ENCODE measurements at regions not wholly inside any gene's neighbourhood (a gene's known extent, or its start where the extent isn't known, plus 50 kb on each side); places are given as distances from the start of the nearest gene placed in this dataset.

DNA sequence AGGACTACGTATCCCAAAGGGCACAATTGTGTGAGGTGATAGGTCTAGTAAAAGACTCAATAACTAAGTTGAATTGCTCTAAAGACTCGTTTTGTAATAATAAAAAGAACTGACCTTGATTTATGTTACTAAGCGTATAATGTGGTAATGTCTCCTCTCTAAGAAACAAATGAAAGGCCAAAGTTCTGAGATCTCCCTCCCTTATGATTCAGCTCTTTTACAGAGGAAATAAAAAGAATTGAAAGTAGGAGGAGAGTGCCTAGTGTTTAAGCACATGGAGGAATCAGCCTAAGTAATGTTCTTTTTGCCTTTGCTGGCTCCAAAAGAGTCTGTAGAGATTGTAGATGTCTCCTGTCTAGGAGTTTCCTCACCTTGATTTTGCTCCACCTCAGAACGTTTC lies 98.0 kb downstream of the ARL4A start:
- no peak for DNase-seq

DNA sequence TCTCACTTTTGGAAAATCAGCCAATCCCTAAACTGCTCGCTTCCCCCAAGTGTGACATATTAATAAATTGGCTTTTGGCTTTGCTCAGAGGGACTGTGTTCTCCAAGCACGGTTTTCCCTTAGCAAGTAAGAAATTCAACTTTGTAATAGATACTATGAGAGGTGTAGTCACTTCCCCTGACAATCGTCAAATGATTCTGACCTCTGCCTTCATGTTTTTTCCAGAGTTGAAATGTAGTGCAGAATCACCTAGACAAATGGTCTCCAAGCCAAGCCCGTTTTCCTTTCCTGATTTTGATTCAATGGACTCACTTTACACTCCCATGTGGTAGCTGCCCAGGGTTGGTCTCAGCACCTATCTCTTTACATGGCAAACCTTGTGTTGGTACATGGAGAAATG lies 99.1 kb downstream of the ARL4A start:
- DNase-seq = no peak

GRCh38 chr7:12788171-12788570 lies 100.7 kb downstream of the ARL4A start:
- DNase-seq = no peak

DNA sequence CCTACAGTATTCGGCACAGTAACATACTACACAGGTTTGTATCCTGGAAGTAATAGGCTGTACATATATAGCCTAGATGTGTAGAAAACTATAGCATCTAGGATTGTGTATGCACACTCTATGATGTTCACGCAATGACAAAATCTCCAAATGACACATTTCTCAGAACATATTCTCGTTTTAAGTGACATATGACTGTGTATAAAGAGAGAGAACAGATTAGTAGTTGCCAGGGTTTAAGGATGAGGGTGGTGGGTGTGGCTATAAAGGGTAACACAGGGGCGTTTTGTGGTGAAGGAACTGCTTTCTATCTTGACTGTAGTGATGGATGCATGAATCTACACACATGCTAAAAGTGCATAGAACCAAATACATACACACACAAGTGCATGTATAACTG lies 101.2 kb downstream of the ARL4A start:
- no peak for DNase-seq

- DNase-seq = no peak
These were observed 107.4 kb downstream of the ARL4A start for GRCh38 chr7:12794722-12795302.

GRCh38 chr7:12796397-12797127 lies 109.1 kb downstream of the ARL4A start:
- no peak for DNase-seq

GRCh38 chr7:12800486-12800885 lies 113.1 kb downstream of the ARL4A start:
- no peak for DNase-seq

DNA sequence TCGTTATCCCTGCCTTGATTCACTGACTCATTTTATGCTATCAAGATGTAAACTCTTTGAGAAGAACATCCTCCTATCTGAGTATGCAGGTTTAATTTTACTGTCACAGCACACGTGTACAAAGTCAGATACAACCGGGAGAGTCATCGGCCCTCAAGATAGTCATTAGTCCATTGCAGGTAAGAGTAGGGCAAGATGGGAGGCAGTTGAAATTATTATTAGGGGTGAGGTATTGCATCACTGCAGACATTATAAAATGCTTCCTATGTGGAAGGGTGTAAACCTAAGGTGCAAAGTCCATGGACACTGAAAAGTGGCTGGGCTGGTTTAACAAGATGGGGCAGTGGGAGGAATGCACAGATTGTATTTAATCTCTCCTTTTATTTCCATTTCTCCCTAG lies 113.7 kb downstream of the ARL4A start:
- DNase-seq = no peak

GRCh38 chr7:12802070-12802469 lies 114.6 kb downstream of the ARL4A start:
- no peak for DNase-seq

- no peak for DNase-seq
These were observed 116.1 kb downstream of the ARL4A start for GRCh38 chr7:12803542-12803941.

GRCh38 chr7:12805518-12805928 lies 118.1 kb downstream of the ARL4A start:
- no peak for DNase-seq

DNA sequence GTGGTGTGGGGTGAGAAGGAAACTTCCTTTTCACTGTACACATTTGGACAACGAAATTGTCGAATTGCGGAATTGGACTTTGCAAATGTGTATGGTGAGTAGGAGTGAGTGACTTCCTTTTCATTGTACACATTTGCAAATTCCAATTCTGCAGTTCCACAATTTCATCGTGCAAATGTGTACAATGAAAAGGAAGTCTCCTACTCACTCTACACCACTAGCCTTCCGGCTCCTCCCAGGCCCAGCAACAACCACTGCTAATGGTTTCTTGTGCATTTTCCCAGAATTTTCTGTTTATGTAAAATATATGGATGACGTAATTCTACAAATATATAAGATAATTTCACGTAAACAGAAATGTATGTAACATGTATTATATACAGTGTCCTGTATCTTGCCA lies 118.5 kb downstream of the ARL4A start:
- no peak for DNase-seq

GRCh38 chr7:12809476-12809875 lies 122.0 kb downstream of the ARL4A start:
- no peak for DNase-seq

DNA sequence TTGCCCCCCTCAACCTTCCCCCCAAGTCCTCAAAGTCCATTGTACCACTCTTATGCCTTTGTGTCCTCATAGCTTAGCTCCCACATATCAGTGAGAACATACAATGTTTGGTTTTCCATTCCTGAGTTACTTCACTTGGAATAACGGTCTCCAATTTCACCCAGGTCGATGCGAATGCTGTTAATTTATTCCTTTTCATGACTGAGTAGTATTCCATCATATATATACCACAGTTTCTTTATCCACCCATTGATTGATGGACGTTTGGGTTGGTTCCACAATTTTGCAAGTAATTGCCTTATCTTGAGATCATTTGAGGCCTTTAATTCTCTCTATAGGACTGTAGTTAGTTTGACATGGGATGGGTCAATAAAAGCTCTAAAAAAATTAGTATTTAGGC lies 124.7 kb downstream of the ARL4A start:
- no peak for DNase-seq

DNA sequence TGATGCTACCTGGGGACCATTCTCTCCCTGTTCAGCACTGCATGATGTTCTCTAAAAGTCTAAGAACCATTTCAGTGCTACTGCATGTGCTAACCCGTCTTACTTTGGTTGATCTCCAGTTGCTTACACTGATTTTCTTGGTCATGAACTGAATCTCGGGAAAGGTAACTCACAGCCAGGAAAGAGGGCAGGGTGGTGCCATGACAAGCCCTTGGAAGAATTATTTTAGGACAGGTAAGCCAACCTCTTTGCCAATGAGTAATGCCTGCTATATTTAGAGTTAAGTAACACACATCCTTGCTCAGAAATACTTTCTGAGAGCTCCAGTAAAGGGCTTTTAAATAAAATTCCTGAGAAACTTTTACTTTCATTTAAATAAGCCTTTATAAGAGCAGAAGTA lies 126.7 kb downstream of the ARL4A start:
- no peak for DNase-seq

- DNase-seq = no peak
These were observed 127.4 kb downstream of the ARL4A start for GRCh38 chr7:12814828-12815227.

DNA sequence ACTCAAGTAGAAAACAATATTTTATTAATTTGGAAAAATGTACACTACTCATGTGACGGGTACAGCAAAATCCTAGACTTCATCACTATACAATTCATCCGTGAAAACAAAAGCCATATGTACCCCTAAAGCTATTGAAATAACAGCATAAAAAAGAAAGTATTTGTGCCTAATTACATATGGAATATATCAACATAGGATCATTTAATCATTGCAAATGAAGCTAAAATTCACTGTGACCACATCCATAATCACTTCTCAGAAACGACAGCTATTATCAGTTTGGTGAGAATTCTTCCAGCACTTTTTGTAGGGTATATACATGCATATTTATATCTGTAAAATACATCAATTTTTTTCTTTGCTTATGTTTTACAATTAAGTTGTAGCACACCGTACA lies 128.0 kb downstream of the ARL4A start:
- DNase-seq = no peak

DNA sequence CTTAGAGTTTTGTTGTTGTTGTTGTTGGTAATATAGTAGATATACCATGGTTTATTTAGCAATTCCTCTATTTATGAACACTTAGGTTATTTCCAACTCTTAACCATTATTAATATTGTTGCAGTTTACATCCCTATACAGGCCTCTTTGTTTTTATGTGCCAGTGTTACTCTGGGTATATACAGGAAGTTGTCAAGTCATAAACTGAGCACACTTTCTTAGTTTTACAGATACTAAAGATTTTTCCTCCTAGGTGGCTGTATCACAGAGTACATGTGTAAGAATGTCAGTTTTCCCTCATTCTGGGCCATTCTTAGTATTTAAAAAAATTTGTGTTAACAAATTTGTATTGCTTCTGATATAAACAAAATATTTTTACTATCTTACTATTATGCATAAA lies 128.4 kb downstream of the ARL4A start:
- DNase-seq = no peak

DNA sequence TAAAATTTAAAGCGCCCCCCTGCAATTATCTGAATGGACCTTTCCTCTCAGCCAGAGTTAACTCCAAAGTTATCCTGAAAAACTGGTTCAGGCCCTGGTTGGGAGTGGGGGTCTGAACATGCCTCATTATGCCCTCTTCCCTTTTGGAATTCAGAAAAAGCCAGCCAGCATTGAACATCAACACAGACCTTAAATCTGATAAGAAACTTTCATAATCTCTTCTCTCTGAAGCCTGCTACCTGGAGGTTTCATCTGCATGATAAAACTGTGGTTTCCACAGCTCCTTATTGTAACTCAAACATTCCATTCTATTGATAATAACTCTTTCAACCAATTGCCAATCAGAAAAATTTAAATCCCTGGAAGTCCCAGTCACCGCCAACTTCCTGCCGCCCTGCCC lies 133.3 kb downstream of the ARL4A start:
- DNase-seq = no peak

DNA sequence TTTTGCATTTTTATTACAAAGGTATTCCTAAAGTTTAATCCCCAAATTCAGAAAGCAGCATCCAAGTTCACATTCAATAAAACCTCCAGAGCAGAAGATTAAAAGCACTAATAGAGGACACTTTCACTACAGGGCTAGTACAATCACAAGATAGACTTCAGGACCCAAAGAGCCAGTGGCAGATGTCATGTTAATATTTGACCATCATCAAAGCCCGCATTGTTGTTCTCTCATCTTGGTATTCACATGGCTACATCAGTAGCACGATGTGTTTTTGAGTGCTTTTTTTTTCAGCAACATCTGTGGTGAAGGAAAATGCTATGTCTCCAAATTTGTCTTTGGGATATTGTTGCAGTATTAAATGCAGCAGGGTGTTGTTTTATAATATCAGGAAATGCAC lies 134.3 kb downstream of the ARL4A start:
- DNase-seq = no peak

DNA sequence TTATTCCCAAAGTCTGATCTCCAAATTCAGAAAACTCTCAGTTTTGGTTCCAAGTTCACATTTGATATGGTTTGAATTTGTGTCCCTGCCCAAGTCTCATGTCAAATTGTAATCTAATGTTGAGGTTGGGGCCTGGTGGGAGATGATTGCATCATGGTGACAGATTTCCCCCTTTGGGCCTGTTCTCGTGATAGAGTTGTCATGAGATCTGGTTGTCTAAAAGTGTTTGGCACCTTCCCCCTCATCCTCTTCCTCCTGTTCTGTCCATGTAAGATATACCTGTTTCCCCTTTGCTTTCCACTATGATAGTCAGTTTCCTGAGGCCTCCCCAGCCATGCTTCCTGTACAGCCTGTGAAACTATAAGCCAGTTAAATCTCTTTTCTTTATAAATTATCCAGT lies 138.6 kb downstream of the ARL4A start:
- DNase-seq = no peak

DNA sequence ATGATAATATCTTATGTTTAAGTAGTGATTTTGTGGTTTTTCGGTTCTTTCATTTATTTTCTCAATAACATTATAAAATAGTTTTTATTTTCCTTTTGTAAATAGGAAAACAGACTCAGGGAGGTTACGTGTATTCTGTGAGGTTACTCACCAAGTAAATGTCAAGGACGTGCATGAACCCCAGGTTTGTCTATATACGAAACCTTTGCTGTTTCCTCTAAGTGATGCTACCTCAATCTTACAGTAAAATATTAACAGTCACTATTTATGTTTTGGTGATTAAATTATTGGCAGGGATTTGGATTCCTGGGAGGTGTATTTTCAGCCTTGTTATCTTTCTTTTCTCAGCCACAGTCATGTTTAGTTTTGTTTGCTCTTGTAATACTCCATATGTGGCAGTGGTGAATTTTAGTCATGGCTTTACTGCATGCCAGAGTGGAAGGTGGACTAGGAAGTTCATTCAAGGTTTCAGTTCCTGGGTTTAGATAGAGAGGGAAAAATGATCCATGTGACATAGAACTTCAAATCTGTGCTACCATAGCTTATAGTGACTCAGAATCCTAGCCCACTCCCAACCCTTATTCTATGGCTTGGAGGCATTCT lies 139.9 kb downstream of the ARL4A start:
- no peak for DNase-seq

DNA sequence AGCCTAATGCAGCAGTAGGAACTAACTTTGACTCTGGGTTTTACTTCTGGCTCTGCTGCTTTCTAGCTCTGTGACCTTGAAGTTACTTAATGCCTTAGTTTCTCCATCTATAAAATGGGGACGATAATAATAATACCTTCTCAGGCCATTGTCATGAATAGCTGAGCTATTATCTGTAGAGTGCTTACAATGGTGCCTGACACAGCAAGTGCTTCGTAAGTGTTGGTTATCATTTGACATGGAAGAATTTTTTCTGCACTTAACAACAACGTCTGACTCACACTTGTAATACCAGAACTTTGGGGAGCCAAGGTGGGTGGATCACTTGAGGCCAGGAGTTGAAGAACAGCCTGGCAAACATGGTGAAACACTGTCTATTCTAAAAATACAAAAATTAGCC lies 140.5 kb downstream of the ARL4A start:
- DNase-seq = no peak

GRCh38 chr7:12831024-12831423 lies 143.6 kb downstream of the ARL4A start:
- DNase-seq = no peak

- DNase-seq = no peak
These were observed 146.4 kb downstream of the ARL4A start for GRCh38 chr7:12833829-12834228.
